DOHH2 (cell line): ENCODE measurements at regions not wholly inside any gene's neighbourhood (a gene's known extent, or its start where the extent isn't known, plus 50 kb on each side); places are given as distances from the start of the nearest gene placed in this dataset.

Source experiments
- H3F3A ChIP-seq: fragments of 200-600 bp; sonication (generic), shearing (Covaris generic); 2 replicates; pipeline ENCODE4 v1.6.0; 2016; ENCODE audit warnings: antibody characterized with exemption, mild to moderate bottlenecking; ENCODE audit not compliant: control insufficient read depth, insufficient read depth
- H3K27ac ChIP-seq: fragments of 200-600 bp; sonication (generic); 2 replicates; pipeline ENCODE4 v1.5.1; 2014; ENCODE audit warnings: low read depth, mild to moderate bottlenecking, low read length, moderate library complexity
- H3K27me3 ChIP-seq: fragments of 200-600 bp; sonication (generic); 2 replicates; pipeline ENCODE4 v1.6.1; 2014; ENCODE audit warnings: mild to moderate bottlenecking, low read length, mixed read lengths; ENCODE audit not compliant: control insufficient read depth
- H3K36me3 ChIP-seq: fragments of 200-600 bp; sonication (generic); 2 replicates; pipeline ENCODE4 v1.6.1; 2014; ENCODE audit warnings: mild to moderate bottlenecking, low read length, moderate library complexity, mixed read lengths; ENCODE audit not compliant: control insufficient read depth
- H3K4me1 ChIP-seq: fragments of 200-600 bp; sonication (generic); 2 replicates; pipeline ENCODE4 v1.6.1; 2014; ENCODE audit warnings: mild to moderate bottlenecking, low read length, mixed read lengths; ENCODE audit not compliant: control insufficient read depth
- H3K4me2 ChIP-seq: fragments of 200-600 bp; sonication (generic); 2 replicates; pipeline ENCODE4 v1.6.0; 2014; ENCODE audit warnings: mild to moderate bottlenecking, low read length, moderate library complexity
- H3K4me3 ChIP-seq: fragments of 200-600 bp; sonication (generic); 2 replicates; pipeline ENCODE4 v1.5.1; 2014; ENCODE audit warnings: mild to moderate bottlenecking, low read length, mixed read lengths
- H3K79me2 ChIP-seq: fragments of 200-600 bp; sonication (generic); 2 replicates; pipeline ENCODE4 v1.6.1; 2014; ENCODE audit warnings: mild to moderate bottlenecking, low read length, mixed read lengths; ENCODE audit not compliant: control insufficient read depth
- H3K9me2 ChIP-seq: fragments of 200-600 bp; sonication (generic); replicated peaks from 2 replicates; pipeline ENCODE4 v1.6.1; 2014; ENCODE audit warnings: mild to moderate bottlenecking, low read length, mixed read lengths; ENCODE audit not compliant: control insufficient read depth
- H3K9me3 ChIP-seq: fragments of 200-600 bp; sonication (generic); 2 replicates; pipeline ENCODE4 v1.6.1; 2014; ENCODE audit warnings: antibody characterized with exemption, low read length, mixed read lengths; ENCODE audit not compliant: control insufficient read depth, insufficient read depth
- H4K20me1 ChIP-seq: fragments of 200-600 bp; sonication (generic); 2 replicates; pipeline ENCODE4 v1.6.0; 2014; ENCODE audit warnings: low read depth, mild to moderate bottlenecking, antibody characterized with exemption, low read length, moderate library complexity; ENCODE audit not compliant: control insufficient read depth, insufficient read depth
- EZH2phosphoT487 ChIP-seq: fragments of 200-600 bp; sonication (generic); IDR thresholded peaks from 2 replicates; pipeline ENCODE4 v1.6.1; 2017; ENCODE audit warnings: borderline replicate concordance, mild to moderate bottlenecking, antibody characterized with exemption, low read length, moderate library complexity, mixed read lengths
- TF ChIP-seq, protein P1 (sequence below): fragments of 200-600 bp; sonication (generic); IDR thresholded peaks from one replicate; pipeline ENCODE4 v1.5.1; 2014; ENCODE audit warnings: antibody characterized with exemption, mild to moderate bottlenecking, low read depth, low read length; ENCODE audit not compliant: poor library complexity, severe bottlenecking

DNA sequence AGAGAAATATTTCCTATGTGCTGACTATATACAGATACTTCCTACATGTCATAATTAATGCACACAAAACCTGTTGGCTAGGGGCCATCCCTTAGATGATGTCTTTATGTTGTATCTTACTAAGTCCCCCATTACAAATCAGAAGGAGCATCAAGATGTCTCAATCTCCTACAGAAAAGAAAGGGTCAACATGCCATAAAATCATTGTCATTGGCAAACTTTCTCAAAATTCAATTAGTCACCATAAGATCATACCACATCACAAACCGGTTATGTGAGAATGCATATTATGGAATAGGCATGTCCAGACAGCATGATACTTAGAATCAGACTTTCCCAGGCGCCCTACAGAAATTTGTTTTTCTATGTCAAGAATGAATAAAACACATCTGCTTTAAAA is 175.2 kb upstream of the TET2 start:
- no peak overlapping the region for H3K27ac ChIP-seq
- H3K79me2 ChIP-seq: no peaks in the 10 kb centered on the region
- H3K4me1 ChIP-seq: no peaks in the 10 kb centered on the region
- H3K9me3 ChIP-seq: no peaks in the 10 kb centered on the region
- no peak overlapping the region for H3K4me3 ChIP-seq
- no peaks in the 10 kb centered on the region for H3F3A ChIP-seq
- H3K36me3 ChIP-seq: no peaks in the 10 kb centered on the region
- H3K4me2 ChIP-seq: no peak overlapping the region
- H4K20me1 ChIP-seq: no peaks in the 10 kb centered on the region
- H3K27me3 ChIP-seq: peaks cover 2% of the 10 kb centered on the region; the same call in 1 of the 2 replicates
- no peak for TF ChIP-seq EZH2phosphoT487
- TF ChIP-seq, protein P1, sequence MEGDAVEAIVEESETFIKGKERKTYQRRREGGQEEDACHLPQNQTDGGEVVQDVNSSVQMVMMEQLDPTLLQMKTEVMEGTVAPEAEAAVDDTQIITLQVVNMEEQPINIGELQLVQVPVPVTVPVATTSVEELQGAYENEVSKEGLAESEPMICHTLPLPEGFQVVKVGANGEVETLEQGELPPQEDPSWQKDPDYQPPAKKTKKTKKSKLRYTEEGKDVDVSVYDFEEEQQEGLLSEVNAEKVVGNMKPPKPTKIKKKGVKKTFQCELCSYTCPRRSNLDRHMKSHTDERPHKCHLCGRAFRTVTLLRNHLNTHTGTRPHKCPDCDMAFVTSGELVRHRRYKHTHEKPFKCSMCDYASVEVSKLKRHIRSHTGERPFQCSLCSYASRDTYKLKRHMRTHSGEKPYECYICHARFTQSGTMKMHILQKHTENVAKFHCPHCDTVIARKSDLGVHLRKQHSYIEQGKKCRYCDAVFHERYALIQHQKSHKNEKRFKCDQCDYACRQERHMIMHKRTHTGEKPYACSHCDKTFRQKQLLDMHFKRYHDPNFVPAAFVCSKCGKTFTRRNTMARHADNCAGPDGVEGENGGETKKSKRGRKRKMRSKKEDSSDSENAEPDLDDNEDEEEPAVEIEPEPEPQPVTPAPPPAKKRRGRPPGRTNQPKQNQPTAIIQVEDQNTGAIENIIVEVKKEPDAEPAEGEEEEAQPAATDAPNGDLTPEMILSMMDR: no peak
- no peaks in the 10 kb centered on the region for H3K9me2 ChIP-seq

DNA sequence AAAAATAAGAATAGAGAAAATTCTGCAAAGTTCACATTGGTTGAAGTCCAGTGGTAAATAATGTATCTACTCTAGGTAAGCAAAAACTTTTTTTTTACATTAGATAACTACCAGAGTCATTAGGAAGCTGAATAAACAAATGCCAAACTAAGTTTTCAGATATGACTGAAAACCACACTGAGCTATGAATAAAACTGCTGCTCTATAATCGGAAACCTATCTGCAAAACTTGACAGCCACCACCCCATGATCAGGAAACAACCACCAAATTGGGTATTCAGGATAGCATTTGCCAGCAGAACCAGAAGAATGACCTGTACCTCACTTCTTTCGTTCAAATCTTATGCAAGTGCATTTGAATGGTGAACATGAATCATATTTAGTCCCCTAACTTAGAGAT is 173.0 kb upstream of the TET2 start:
- H3K9me2 ChIP-seq: no peaks in the 10 kb centered on the region
- no peak overlapping the region for H3K4me2 ChIP-seq
- H3K27ac ChIP-seq: no peak overlapping the region
- no peaks in the 10 kb centered on the region for H4K20me1 ChIP-seq
- H3K79me2 ChIP-seq: no peaks in the 10 kb centered on the region
- no peaks in the 10 kb centered on the region for H3K9me3 ChIP-seq
- no peaks in the 10 kb centered on the region for H3K4me1 ChIP-seq
- TF ChIP-seq, protein P1: no peak
- TF ChIP-seq EZH2phosphoT487: no peak
- no peaks in the 10 kb centered on the region for H3K27me3 ChIP-seq
- H3K4me3 ChIP-seq: no peak overlapping the region
- no peaks in the 10 kb centered on the region for H3K36me3 ChIP-seq
- H3F3A ChIP-seq: no peaks in the 10 kb centered on the region

- H3K36me3 ChIP-seq: no peaks in the 10 kb centered on the region
- H3K4me2 ChIP-seq: no peak overlapping the region
- no peaks in the 10 kb centered on the region for H3F3A ChIP-seq
- TF ChIP-seq EZH2phosphoT487: no peak
- TF ChIP-seq, protein P1: no peak
- no peak overlapping the region for H3K27ac ChIP-seq
- no peaks in the 10 kb centered on the region for H4K20me1 ChIP-seq
- no peaks in the 10 kb centered on the region for H3K27me3 ChIP-seq
- H3K4me1 ChIP-seq: no peaks in the 10 kb centered on the region
- no peaks in the 10 kb centered on the region for H3K79me2 ChIP-seq
- H3K4me3 ChIP-seq: no peak overlapping the region
- H3K9me3 ChIP-seq: no peaks in the 10 kb centered on the region
- no peaks in the 10 kb centered on the region for H3K9me2 ChIP-seq
Measured at GRCh38 chr4:104975617-104976016, 171.1 kb upstream of the TET2 start.

GRCh38 chr4:104976262-104976661 is 170.4 kb upstream of the TET2 start:
- Histone ChIP-seq H3F3A (no peaks in the 10 kb centered on the region), H4K20me1 (no peaks in the 10 kb centered on the region), H3K4me2 (no peak overlapping the region), H3K27ac (no peak overlapping the region), H3K9me2 (no peaks in the 10 kb centered on the region), H3K79me2 (no peaks in the 10 kb centered on the region), H3K4me3 (no peak overlapping the region), H3K9me3 (no peaks in the 10 kb centered on the region), H3K36me3 (no peaks in the 10 kb centered on the region), H3K27me3 (no peaks in the 10 kb centered on the region), H3K4me1 (no peaks in the 10 kb centered on the region)
- TF ChIP-seq, protein P1: no peak
- TF ChIP-seq EZH2phosphoT487: no peak
